HG03060 (cell line): ENCODE measurements at regions not wholly inside any gene's neighbourhood (a gene's known extent, or its start where the extent isn't known, plus 50 kb on each side); places are given as distances from the start of the nearest gene placed in this dataset.
"Not testable (repeated sequence)": the region's sequence is repeated elsewhere in the genome, so short reads cannot be mapped to it uniquely, and the experiment has no call there.

Experiments used
- ATAC-seq: cut with Tn5 transposase; IDR thresholded peaks from one replicate; pipeline ENCODE4 v1.9.1; 2021; ENCODE audit warnings: low read depth, moderate number of reproducible peaks; ENCODE audit not compliant: unreplicated experiment

DNA sequence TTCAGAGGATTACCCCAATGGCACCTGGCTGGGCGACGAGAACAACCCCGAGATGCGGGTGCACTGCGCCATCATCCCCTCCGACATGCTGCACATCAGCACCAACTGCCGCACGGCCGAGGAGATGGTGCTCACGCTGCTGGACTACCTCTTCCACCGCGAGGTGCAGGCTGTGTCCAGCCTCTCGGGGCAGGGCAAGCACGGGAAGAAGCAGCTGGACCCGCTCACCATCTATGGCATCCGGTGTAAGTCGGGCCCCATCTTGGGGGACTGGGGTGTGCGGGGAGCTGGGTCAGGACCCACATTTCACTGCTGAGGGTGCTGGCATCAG, 94.2 kb downstream of the NPIPB11 start:
- ATAC-seq = not testable (repeated sequence)

DNA sequence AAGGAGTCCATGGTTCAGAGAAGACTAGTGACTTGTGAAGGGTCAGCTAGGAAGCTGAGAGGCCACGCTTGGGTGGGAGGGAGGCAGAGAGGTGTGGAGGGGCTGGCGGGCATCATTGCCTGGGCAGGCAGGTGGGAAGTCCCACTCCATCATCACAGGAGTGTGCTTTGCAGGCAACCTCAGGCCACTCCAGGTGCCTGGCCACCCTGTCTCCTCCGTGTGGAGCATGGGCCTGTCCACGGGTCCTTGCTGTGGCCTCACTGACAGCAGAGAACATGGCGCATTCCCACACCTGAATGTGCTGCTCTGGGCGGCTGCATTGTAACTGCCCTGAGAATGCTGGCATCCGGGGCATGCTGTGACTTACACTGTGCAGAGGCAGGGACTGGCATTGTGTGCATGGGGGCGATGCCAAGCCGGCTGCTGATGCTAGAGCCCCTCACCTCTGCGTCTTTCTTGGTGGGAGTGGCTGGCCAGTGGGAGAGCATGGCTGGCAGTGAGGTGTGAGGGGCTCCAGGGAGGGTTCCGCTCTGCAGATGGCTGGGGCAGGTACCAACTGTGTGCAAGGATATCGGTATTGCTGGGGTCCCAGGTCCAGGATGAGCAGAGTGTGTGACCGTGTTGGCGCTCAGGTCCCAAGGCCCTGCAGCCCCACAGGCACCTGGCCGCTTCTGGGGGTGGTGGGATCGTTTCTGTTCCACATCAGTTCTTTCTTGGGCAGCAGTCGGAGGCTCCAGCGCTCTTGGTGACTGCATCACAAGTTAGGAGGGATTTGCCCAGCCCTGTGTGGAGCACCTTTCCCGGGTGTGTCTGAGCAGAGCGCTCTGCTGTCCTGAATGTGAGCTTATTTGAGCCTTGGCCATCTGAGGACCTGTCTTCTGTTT, 94.8 kb downstream of the NPIPB11 start:
- no peak for ATAC-seq

DNA sequence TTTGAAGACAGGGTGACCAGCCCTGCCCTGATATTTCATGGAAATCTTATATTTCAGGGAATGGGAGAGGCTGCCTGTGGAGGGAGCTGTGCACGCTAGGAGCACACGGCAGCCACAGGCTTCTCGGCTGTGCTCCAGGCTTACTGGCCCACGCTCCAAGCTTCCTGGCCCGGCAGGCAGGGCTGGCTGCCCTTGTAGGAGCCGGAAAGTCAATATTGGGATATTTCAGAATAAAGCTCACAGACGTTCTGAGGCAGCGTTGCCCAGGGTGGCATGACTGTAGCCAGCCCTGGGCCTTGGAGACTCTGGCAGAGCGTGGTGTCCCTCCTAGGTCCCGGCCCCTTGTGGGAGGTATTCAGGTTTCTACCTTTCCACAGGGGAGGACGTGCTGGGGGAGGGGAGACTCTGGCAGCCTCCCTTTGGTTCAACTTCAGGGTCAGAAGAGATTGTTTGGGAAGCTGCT, 95.6 kb downstream of the NPIPB11 start:
- ATAC-seq = no peak

DNA sequence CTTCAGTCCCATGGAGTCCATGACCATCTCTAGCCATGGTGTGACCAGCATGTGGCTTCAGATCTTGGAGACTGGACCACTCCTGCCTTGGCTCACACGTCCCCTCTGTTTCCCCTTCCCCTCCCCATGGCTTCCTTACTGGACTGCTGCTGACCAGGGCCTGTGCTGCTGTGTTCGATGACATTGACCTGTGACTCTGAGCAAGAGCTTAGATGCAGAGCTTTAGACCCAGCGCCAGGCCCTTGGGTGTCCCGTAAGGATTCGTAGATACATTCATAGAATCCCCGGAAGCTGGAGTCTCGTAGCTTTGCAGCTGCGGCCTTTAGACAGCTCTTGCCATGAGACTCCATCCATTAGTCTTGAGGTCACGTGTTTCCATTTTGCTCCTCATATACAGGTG, 96.3 kb downstream of the NPIPB11 start:
- ATAC-seq = not testable (repeated sequence)

DNA sequence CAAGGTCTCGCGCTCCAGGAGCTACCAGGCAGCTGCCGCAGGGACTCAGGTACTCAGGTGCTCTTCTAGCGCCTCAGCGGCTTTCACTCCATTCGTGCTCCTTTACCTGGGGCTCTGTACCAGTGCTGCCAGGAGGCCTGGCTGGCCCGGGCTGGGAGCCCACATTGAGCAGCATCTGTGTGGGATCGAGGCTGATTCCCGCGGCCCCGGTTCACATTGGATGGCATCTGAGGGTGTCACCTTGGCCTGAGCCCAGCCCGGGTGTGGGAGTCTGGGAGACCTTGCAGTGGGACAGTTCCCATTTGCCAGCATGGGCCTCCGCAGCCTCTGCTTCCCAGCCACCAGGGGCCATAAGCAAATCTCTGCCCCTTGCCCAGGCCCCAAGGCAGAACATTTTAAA, 96.9 kb downstream of the NPIPB11 start:
- ATAC-seq = not testable (repeated sequence)

DNA sequence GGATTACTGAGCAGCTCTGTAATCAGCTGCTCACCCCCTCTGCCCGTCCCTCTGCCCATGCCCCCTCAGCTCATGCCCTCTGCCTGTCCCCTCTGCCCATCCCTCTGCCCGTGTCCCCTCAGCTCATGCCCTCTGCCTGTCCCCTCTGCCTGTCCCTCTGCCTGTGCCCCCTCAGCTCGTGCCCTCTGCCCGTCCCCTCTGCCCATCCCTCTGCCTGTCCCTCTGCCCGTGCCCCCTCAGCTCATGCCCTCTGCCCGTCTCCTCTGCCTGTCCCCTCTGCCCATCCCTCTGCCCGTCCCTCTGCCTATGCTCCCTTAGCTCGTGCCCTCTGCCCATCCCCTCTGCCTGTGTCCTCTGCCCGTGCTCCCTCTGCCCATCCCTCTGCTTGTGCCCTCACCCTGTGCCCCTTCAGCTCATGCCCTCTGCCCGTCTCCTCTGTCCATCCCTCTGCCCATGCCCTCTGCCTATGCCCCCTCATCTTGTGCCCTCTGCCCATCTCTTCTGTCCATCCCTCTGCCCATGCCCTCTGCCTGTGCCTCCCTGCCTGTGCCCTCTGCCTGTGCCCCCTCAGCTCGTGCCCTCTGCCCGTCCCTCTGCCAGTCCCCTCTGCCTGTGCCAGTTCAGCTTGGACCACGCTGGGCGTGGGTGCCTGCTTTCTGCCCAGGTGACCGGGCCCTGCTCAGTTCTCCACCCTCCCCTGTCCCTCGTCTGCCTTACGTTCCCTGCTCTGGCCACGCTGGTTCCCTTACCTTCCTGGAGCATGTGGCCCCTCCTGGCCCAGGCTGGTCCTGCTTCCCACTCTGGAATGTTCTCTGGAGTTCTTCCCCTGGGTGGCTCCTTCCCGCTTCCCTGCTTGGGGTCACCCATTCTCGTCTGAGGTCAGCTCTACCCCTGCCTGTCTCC, 97.6 kb downstream of the NPIPB11 start:
- ATAC-seq = no peak

DNA sequence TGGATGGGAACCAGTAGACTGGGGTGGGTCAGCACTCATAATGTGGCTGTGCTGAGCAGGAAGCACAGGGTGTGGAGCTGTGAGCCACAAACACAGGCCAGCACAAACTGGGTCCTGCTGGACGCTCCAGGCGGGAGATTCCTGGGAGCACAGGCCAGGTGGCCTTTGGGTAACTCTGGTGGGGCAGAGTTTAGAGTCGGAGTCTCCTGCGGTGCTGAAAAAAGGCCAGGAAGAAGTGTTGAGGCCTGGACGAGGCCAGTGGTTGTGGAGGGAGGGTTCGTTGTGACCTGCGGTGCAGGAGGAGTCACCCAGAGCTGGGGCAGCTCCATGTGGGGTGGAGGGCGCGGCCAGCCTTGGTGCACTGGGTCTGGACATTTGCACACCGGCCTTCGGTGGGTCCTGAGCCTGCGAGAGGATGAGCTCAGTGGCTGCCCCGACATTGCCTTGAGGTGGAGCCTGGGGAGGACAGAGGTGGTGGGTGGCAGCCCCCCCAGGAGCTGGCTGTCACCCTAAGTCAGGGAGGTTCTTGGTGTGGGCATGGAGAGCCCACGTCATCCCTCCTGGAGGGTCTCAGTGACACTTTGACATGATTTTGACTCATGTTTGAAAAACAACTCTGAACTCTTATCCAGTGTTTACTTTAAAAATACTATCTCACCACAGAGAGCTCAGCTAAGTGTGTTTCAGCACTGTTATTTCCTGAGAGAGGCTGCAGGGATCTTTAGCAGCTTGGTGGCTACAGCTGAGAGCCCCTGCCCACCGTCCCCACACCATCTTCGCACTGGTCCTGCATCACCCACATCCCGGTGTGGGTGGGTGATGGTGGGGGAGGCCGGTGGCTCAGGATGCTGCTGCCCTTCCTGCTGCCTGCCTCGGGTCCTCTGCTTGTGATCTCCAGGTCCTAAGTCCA, 98.7 kb downstream of the NPIPB11 start:
- ATAC-seq = no peak

DNA sequence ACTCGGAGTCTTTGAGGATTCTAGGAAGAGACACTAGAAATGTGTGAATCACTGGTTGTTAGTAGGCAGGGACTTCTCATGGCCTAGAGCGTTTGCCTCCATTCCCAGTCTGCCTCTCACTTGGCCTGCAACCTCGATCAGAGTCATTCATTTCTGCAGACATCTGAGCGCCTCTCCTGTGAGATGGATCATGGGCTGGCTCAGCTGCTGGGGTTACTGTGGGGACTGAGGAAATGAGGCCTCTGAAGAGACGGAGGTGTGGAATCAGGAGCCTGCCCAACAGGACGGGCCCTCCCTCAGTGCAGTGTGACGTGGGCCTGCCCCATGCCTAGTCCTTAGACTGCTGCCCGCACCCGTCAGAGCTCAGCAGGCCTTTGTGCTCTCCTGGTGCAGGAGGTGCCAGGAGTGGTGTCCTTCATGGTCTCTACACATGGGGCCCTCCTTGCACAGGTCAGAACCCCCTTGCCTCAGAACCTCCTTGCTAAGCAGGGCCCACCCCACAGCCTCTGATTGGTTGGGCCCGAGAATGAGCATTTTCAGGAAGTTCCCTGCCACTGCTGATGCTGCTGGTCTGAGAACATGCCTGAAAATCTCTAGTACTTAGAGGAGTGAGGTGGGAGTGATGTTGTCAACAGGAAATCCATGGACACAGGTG, 99.4 kb downstream of the NPIPB11 start:
- ATAC-seq = no peak

DNA sequence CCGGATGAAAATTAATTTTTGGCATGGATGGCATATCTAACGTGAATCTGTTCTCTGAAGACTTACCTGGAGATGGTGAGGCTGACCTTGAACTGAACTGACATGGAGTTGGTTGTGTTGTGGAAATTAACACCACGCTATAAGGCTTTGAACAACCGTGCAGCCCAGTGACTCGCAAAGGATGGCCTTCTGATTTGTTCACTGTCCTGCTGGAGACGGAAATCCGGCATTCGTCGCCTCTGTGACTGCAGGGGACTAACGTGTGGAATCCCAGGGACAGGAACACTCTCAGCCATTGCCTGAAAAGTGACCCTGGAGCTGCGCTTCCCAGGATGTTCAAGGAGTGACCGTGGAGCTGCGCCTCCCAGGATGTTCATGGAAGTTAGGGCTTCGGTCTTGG, 100.3 kb downstream of the NPIPB11 start:
- ATAC-seq = no peak

DNA sequence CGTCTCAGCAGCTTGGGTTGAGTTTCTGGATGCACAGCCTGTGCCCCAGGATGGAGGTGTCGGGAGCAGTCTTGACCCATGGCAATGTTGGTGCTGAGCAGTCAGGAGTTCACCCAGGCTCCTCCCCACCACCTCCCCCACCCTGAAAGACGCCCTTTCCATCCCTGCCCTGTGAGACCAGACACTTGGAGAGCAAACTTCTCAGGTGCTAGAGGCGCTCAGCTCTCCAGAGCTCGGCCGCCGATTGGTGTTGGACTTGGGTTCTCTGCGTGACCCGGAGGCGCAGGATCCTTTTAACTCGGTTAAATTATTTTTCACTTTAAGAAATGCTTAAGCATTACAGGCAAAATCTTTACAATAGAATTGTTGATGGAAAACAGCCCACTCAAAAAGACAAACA, 101.5 kb downstream of the NPIPB11 start:
- ATAC-seq = not testable (repeated sequence)

DNA sequence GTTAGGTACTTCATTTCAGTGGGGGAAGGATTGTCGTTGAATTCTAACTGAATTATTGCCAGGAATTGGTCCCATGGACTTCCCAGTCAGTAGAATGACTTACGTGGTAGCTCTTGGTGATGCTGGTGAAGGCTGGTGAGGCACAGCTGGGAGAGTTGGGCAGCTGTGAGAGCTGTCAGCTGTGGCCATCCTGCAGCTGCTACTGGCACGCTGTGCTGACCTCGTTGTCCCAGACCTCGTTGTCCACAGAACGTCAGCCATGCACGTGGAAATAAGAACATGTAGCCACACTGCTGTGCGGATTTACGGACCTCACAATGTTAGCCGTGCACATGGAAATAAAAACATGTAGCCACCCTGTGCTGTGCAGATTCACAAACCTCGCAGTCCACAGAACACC, 102.3 kb downstream of the NPIPB11 start:
- ATAC-seq = no peak

DNA sequence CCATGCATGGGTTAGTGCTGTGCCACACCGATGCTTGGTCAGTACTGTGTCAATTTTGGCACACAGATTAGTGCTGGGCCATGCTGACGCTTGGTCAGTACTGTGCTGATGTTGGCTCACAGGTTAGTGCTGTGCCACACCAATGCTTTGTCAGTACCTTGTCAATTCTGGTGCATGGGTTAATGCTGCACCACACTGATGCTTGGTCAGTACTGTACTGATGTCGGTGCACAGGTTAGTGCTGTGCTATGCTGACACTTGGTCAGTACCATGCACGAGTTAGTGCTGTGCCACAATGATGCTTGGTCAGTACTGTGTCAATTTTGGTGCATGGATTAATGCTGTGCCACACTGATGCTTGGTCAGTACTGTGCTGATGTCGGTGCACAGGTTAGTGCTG, 103.0 kb downstream of the NPIPB11 start:
- no peak for ATAC-seq

DNA sequence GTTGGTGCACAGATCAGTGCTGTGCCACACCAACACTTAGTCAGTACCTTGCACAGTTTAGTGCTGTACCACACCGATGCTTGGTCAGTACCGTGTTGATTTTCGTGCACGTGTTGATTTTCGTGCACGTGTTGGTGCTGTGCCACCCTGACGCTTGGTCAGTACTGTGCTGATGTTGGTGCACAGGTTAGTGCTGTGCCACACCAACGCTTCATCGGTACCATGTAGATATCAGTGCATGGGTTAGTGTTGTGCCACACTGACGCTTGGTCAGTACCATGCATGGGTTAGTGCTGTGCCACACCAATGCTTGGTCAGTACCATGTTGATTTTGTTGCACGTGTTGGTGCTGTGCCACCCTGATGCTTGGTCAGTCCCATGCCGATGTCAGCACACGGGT, 103.5 kb downstream of the NPIPB11 start:
- ATAC-seq = no peak

DNA sequence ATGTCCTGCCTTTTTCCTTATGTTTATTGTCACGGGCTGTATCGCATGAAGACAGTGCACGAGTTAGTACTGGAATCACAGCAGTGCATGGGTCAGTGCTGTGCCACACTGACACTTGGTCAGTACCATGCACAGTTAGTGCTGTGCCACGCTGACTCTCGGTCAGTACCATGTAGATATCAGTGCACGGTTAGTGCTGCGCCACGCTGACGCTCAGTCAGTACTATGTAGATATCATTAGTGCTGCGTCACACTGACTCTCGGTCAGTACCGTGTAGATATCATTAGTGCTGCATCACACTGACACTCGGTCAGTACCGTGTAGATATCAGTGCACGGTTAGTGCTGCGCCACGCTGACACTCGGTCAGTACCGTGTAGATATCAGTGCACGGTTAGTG, 104.1 kb downstream of the NPIPB11 start:
- not testable (repeated sequence) for ATAC-seq

DNA sequence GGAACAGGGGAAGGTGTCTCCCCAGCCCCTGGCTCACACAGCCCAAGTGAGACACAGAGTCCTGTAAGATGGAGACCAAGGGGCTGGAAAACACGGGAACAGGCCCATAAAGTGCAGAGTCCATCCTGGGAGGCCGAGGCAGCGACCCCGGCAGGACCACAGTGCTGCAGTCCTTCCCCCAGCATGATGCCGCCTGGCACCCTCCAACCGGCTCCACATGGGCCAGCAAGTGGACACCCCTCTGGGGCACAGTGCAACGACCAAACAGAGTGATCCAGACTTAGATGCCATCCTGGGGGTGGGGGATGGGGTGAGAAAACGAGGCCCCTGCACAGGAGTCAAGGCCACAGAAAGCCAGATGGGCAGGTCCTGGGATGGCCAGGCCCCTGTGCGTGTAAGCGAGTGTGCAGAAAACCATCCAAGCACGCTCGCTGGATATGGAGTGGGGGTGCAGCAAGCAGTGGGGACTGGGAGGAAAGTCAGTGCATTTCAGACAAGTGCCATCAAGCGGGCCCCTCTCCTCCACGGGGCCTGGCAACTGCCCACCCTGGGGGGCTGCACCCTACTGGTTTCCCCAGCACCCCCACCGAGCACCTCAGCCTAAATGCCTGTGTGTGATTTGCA, 104.7 kb downstream of the NPIPB11 start:
- ATAC-seq = not testable (repeated sequence)

DNA sequence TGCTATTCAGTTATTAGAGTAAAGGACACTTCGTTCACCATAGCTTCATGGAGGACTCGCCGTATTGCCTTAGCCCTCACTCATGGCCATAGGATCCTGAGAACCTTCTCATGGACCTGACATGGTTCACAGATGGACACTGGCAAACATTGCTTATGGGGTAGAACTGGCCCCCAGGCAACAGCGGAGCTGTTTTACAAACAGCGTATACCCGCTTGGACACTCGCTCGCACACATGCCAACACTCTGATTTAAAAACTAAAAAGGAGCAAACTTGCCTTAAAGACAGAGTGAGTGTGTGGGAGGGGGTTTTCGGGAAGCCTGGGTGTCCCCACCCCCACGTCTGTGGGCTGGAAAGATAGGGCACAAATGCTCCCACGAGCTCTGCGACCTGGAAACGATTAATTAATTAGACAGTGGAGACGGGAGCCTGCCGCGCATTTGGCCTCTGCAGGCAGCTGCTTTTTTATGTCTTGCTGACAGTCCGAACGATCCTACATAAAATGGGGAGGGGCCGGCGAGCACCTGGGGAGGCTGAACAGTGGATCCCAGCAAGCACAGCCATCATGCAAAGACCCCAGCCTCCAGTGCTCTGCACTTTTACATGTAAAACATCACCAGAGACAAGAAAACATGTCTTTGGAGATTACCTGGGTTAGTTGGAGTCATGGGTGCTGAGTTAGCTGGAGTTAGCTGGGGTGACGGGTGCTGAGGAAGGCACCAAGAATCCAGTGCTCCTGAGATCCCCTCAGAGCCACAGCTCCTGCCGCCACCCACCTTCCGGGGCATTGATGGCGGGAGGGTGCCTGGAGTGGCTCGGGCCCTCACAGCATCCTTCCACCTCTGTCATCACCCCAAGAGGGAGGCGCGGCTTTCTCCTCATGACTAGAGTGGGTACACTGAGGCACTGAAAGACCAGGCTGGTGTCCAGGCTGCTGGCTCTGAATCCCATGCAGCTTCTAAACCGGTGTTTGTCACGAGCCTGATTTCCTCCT, 105.7 kb downstream of the NPIPB11 start:
- not testable (repeated sequence) for ATAC-seq

DNA sequence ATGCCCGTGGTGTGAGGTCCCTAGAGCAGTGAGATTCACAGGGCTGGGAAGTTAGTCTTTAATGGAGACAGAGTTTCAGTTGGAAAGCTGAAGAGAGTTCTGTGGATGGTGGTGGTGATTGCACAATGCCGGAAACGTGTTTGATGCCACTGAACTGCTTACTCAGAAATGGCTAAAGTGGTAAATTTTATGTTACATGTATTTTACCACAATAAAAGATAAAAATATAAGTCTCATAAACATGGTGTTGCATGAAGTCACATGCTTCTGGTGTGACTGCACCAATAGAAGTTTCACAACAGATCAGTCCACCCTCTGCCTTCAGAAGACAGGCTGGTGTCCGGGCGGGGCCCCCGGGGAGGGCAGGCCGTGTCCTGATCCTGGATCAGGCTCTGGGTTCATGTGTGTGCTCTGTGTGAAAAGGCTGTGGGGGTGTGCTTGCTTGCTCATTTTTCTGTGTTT, 106.5 kb downstream of the NPIPB11 start:
- not testable (repeated sequence) for ATAC-seq

DNA sequence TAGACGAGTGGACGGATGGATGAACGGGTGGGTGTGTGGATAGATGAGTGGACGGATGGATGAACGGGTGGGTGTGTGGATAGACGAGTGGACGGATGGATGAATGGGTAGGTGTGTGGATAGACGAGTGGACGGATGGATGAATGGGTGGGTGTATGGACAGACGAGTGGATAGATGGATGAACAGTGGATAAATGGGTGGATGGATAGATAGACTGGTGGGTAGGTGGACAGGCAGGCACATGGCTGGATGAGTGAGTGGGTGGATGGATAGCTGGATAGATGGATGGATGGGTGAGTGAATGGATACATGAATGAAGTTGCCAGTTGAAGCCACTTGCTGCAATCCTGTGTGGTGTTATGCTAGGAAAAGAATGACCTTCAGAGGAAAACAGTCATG, 107.5 kb downstream of the NPIPB11 start:
- not testable (repeated sequence) for ATAC-seq
